DMS53 (cell line): ENCODE measurements at regions not wholly inside any gene's neighbourhood (a gene's known extent, or its start where the extent isn't known, plus 50 kb on each side); places are given as distances from the start of the nearest gene placed in this dataset.
"Not testable (repeated sequence)": the region's sequence is repeated elsewhere in the genome, so short reads cannot be mapped to it uniquely, and the experiment has no call there.

ENCODE experiments used
- DNase-seq: peaks from one replicate; lab custom pipeline; 2025; lab: John Stamatoyannopoulos, UW

GRCh38 chr10:25076506-25077177 lies 60.2 kb downstream of the THNSL1 start:
- no peak for DNase-seq

DNA sequence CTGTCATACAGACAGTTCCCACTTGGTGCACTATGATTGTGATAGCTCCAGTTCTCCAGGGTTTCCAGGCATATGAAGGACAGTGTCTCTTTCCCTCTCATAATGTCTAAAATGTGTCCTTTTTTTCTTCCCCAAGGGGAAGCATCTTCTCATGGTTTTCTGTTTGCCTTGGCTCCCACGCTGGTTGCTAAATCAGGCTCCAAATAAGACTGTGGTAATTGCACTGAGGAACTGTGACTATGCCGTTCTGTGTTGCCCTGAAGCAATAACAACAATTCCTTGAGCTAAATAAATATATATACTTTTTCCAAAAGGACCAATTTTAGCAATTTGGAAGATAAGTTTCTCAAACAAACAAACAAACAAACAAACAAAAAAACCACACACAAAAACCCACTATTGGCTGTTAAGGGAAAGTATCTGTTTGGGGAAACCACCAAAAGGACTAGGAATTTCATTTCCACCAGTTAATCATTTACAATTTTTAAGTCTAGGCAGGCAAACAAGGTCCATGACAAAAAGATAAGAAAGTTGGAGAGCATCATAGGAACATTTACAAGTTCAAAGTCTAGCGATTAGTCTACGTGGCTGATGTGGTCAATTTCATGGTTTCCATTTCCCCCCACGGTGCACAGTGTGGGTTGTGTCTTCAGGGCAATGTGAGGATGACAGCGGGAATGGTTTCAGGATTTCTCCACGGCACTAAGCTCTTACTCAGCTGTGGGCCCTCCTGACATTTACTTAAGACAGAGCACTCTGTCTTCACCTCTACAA lies 62.4 kb downstream of the THNSL1 start:
- no peak for DNase-seq

GRCh38 chr10:25080880-25081581 lies 64.6 kb downstream of the THNSL1 start:
- peak; percentile 93 for DNase-seq

- DNase-seq = peak; percentile 20
Measured at GRCh38 chr10:25082276-25083204, 66.1 kb downstream of the THNSL1 start.

- DNase-seq = no peak
Measured at GRCh38 chr10:25083546-25084111, 67.2 kb downstream of the THNSL1 start.

- DNase-seq = no peak
Measured at GRCh38 chr10:25084447-25084846, 68.0 kb downstream of the THNSL1 start.

DNA sequence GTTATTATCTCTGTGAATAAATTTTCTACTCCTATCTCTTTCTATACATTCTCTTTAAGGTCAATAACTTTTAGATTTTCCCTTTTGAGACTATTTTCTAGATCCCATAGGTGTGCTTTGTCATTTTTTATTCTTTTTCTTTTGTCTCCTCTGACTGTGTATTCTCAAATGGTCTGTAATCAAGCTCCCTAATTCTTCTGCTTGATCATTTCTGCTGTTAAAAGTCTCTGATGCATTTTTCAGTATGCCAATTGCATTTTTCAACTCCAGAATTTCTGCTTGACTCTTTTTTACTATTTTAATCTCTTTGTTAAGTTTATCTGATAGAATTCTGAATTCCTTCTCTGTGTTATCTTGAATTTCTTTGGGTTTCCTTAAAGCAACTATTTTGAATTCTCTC lies 78.2 kb downstream of the THNSL1 start:
- DNase-seq = no peak

- no peak for DNase-seq
Measured at GRCh38 chr10:25097669-25098411, 77.0 kb upstream of the GPR158 start.

GRCh38 chr10:25100141-25100540 lies 74.7 kb upstream of the GPR158 start:
- no peak for DNase-seq

- DNase-seq = no peak
Measured at GRCh38 chr10:25101461-25102146, 73.2 kb upstream of the GPR158 start.

DNA sequence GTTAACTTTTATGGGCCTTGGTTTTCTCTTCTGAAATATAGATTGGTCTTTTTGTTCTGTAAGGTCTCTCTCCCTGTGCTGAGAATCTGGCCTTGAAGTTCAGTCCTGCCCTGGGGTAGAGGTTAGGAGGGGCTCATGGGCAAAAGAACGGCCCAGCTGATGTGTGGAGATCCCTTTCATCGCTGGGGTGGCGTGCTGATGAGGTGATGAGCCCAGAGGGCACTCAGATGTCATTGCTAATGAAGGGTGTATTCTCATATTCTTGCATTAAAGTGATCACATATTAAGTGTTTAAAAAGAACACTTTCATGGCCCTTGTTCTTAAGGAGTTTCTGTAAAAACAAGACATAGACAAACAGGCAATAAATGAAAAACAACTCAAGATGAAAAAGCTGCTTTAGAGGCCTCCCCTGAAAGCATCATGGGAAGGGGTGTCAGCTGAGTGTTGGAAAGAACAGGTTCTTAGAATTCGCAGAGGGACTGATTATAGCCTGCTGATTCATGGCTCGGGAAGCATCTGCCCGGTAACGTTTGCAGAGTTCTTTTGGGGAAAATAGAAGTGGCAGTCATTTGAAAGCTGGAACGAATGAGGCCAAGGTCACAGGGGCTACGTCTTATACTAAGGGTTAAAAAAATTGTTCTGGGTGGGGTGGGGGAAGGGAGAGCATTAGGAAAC lies 72.5 kb upstream of the GPR158 start:
- DNase-seq = no peak

GRCh38 chr10:25103703-25104102 lies 71.1 kb upstream of the GPR158 start:
- no peak for DNase-seq

DNA sequence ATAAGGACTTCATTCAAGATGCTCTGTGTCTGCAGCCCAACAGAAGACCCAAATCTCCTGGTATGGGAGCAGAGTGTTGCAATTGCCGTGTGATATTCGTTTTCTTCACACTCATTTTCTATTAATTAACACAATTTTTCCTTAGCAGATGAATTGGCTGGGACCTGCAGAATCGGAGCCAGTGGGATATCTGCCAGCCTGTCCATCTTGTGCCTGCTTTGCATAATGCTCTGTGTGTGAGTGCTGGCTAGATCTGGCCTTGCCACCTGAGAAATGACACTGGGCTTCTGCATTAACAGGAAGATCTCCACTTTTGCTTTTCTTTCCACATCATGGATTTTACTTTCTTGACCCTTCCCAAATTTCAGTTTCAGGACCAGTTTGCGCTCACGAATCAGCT lies 70.4 kb upstream of the GPR158 start:
- DNase-seq = no peak

DNA sequence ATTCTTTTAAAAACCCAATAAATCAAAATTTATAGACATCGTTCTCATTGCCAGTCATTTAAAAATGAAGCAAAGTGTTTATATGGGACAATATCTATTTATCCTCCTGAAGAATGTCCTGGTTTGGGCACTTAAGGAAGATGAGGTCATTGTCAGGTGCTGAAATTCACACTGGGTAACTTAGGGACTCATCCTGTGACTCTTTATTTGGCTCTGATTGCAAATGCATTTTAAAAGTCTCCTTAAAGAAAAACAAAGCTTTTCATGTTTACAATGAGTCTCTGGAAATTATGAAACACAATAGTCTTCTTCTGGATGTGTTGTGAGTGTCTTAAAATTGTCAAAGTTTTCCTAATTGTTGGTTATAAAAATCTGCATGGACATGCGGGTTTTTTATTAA lies 69.5 kb upstream of the GPR158 start:
- DNase-seq = no peak

GRCh38 chr10:25105743-25106260 lies 69.0 kb upstream of the GPR158 start:
- DNase-seq = no peak

GRCh38 chr10:25107756-25108155 lies 67.0 kb upstream of the GPR158 start:
- DNase-seq = no peak

GRCh38 chr10:25109896-25110295 lies 64.9 kb upstream of the GPR158 start:
- not testable (repeated sequence) for DNase-seq

DNA sequence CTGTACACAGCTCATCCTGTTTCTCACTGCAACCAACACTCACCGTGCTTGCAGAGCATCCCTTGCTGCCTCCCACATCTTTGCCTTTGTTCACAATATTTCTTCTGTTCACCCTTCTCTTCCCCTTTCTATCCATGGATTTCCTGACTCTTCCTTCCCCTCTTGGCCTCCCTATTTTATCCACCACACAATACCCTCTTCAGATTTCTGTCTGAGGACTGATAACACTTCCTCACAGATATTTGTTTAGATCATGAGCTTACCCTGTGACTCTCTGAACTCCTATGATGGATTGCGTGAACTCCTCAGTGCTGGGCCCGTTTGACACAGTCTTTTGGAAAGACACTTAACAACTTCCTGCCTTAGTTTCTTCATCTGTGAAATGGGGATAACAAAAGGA lies 62.8 kb upstream of the GPR158 start:
- no peak for DNase-seq
